Activated naive CD4-positive, alpha-beta T cell treated with anti-CD3 and anti-CD28 coated beads for 36 hours (primary cell): ENCODE measurements at regions not wholly inside any gene's neighbourhood (a gene's known extent, or its start where the extent isn't known, plus 50 kb on each side); places are given as distances from the start of the nearest gene placed in this dataset.

ENCODE experiments used
- CTCF ChIA-PET: fragments of 350-600 bp; sonication (Branson Sonifier 250); formaldehyde crosslinking; loops from one replicate; lab custom pipeline; 2021; ENCODE audit warnings: antibody characterized with exemption; lab: Charles Lee
- DNase-seq: peaks from one replicate; pipeline ENCODE4 v3.0.0-alpha.2; 2020
- H3K27ac Mint-ChIP-seq: one replicate; pipeline ENCODE4 v1.8.0; 2021; ENCODE audit warnings: mild to moderate bottlenecking, mixed read lengths
- H3K27me3 Mint-ChIP-seq: one replicate; pipeline ENCODE4 v1.8.0; 2021; ENCODE audit warnings: low read depth, mixed read lengths
- H3K36me3 Mint-ChIP-seq: one replicate; pipeline ENCODE4 v1.8.0; 2021; ENCODE audit warnings: low read depth, mixed read lengths
- H3K4me1 Mint-ChIP-seq: one replicate; pipeline ENCODE4 v1.8.0; 2021; ENCODE audit warnings: low read depth, mixed read lengths
- H3K4me3 Mint-ChIP-seq: one replicate; pipeline ENCODE4 v1.8.0; 2021; ENCODE audit warnings: mild to moderate bottlenecking, moderate library complexity, mixed read lengths
- H3K9me3 Mint-ChIP-seq: one replicate; pipeline ENCODE4 v1.8.0; 2021; ENCODE audit warnings: mixed read lengths
- intact Hi-C: fragments of 100-400 bp; cut with micrococcal nuclease; formaldehyde crosslinking; loops from one replicate; pipeline ENCODE4 v1.15.1; 2023

GRCh38 chr6:9638861-9639260, 776.0 kb downstream of the TFAP2A start:
- H3K4me3 Mint-ChIP-seq = no peak overlapping the region
- H3K27me3 Mint-ChIP-seq = no peaks in the 10 kb centered on the region
- no peaks in the 10 kb centered on the region for H3K36me3 Mint-ChIP-seq
- intact Hi-C loops = no loop called here
- CTCF ChIA-PET = no interaction called here
- no peaks in the 10 kb centered on the region for H3K9me3 Mint-ChIP-seq
- no peak for DNase-seq
- H3K27ac Mint-ChIP-seq = no peak overlapping the region
- H3K4me1 Mint-ChIP-seq = no peaks in the 10 kb centered on the region

GRCh38 chr6:9634776-9635175, 780.1 kb downstream of the TFAP2A start:
- Mint-ChIP-seq H3K4me3 (no peak overlapping the region), H3K27ac (no peak overlapping the region), H3K4me1 (no peaks in the 10 kb centered on the region), H3K9me3 (peaks cover 5% of the 10 kb centered on the region), H3K27me3 (no peaks in the 10 kb centered on the region), H3K36me3 (no peaks in the 10 kb centered on the region)
- no peak for DNase-seq
- CTCF ChIA-PET = no interaction called here
- intact Hi-C loops = no loop called here

- intact Hi-C loops = no loop called here
- DNase-seq = no peak
- Mint-ChIP-seq H3K4me3 (no peak overlapping the region), H3K9me3 (peaks cover 8% of the 10 kb centered on the region), H3K4me1 (no peaks in the 10 kb centered on the region), H3K27me3 (no peaks in the 10 kb centered on the region), H3K36me3 (no peaks in the 10 kb centered on the region), H3K27ac (no peak overlapping the region)
- CTCF ChIA-PET = no interaction called here
Observed at GRCh38 chr6:9632026-9632425, 782.8 kb downstream of the TFAP2A start.

GRCh38 chr6:9628819-9629218, 786.1 kb downstream of the TFAP2A start:
- H3K27me3 Mint-ChIP-seq = no peaks in the 10 kb centered on the region
- CTCF ChIA-PET = no interaction called here

GRCh38 chr6:9627916-9628315, 787.0 kb downstream of the TFAP2A start:
- Mint-ChIP-seq H3K27ac (no peak overlapping the region), H3K4me1 (no peaks in the 10 kb centered on the region), H3K36me3 (no peaks in the 10 kb centered on the region), H3K4me3 (no peak overlapping the region), H3K27me3 (no peaks in the 10 kb centered on the region), H3K9me3 (peaks cover 11% of the 10 kb centered on the region)
- DNase-seq = no peak
- intact Hi-C loops = no loop called here
- CTCF ChIA-PET = no interaction called here

More at GRCh38 chr6:9628819-9629218, 786.1 kb downstream of the TFAP2A start:
- H3K36me3 Mint-ChIP-seq = no peaks in the 10 kb centered on the region
- H3K9me3 Mint-ChIP-seq = peaks cover 10% of the 10 kb centered on the region
- H3K4me1 Mint-ChIP-seq = no peaks in the 10 kb centered on the region
- H3K27ac Mint-ChIP-seq = no peak overlapping the region
- H3K4me3 Mint-ChIP-seq = no peak overlapping the region
- intact Hi-C loops = no loop called here
- DNase-seq = no peak

GRCh38 chr6:9623985-9624384, 790.9 kb downstream of the TFAP2A start:
- no peak for DNase-seq
- Mint-ChIP-seq H3K27me3 (no peaks in the 10 kb centered on the region), H3K9me3 (peaks cover 6% of the 10 kb centered on the region), H3K4me3 (no peak overlapping the region), H3K4me1 (no peaks in the 10 kb centered on the region), H3K27ac (no peak overlapping the region), H3K36me3 (no peaks in the 10 kb centered on the region)
- intact Hi-C loops = no loop called here
- CTCF ChIA-PET = no interaction called here

GRCh38 chr6:9623228-9623832, 791.5 kb downstream of the TFAP2A start:
- DNase-seq = no peak
- H3K9me3 Mint-ChIP-seq = peaks cover 6% of the 10 kb centered on the region
- H3K4me1 Mint-ChIP-seq = no peaks in the 10 kb centered on the region
- H3K27me3 Mint-ChIP-seq = no peaks in the 10 kb centered on the region
- CTCF ChIA-PET = no interaction called here
- no peaks in the 10 kb centered on the region for H3K36me3 Mint-ChIP-seq
- no peak overlapping the region for H3K27ac Mint-ChIP-seq
- H3K4me3 Mint-ChIP-seq = no peak overlapping the region
- intact Hi-C loops = no loop called here

- H3K27ac Mint-ChIP-seq = no peak overlapping the region
- no peak overlapping the region for H3K4me3 Mint-ChIP-seq
- no peak for DNase-seq
- CTCF ChIA-PET = interaction anchor here (0.6 kb wide), 1 partner anchor 36 kb away, joined by 3 read pairs; no protein-coding TSS in a partner anchor
- intact Hi-C loops = no loop called here
- peaks cover 3% of the 10 kb centered on the region for H3K9me3 Mint-ChIP-seq
- H3K36me3 Mint-ChIP-seq = no peaks in the 10 kb centered on the region
- no peaks in the 10 kb centered on the region for H3K27me3 Mint-ChIP-seq
- H3K4me1 Mint-ChIP-seq = no peaks in the 10 kb centered on the region
Observed at GRCh38 chr6:9621276-9621675, 793.6 kb downstream of the TFAP2A start.

GRCh38 chr6:9620687-9621086, 794.2 kb downstream of the TFAP2A start:
- no peak overlapping the region for H3K27ac Mint-ChIP-seq
- intact Hi-C loops = no loop called here
- no peak overlapping the region for H3K4me3 Mint-ChIP-seq
- CTCF ChIA-PET = interaction anchor here (0.6 kb wide), 1 partner anchor 37 kb away, joined by 3 read pairs; no protein-coding TSS in a partner anchor
- H3K4me1 Mint-ChIP-seq = no peaks in the 10 kb centered on the region
- H3K36me3 Mint-ChIP-seq = no peaks in the 10 kb centered on the region
- peaks cover 3% of the 10 kb centered on the region for H3K9me3 Mint-ChIP-seq
- H3K27me3 Mint-ChIP-seq = no peaks in the 10 kb centered on the region
- no peak for DNase-seq

GRCh38 chr6:9620263-9620662, 794.6 kb downstream of the TFAP2A start:
- Mint-ChIP-seq H3K27ac (no peak overlapping the region), H3K9me3 (peaks cover 3% of the 10 kb centered on the region), H3K4me3 (no peak overlapping the region), H3K4me1 (no peaks in the 10 kb centered on the region), H3K36me3 (no peaks in the 10 kb centered on the region), H3K27me3 (no peaks in the 10 kb centered on the region)
- CTCF ChIA-PET = no interaction called here
- no peak for DNase-seq
- intact Hi-C loops = no loop called here

- intact Hi-C loops = loop anchor here (5.0 kb wide), 1 partner anchor 933 kb away; no protein-coding TSS in a partner anchor
- Mint-ChIP-seq H3K9me3 (peaks cover 4% of the 10 kb centered on the region), H3K27ac (no peak overlapping the region), H3K27me3 (no peaks in the 10 kb centered on the region), H3K36me3 (no peaks in the 10 kb centered on the region), H3K4me1 (no peaks in the 10 kb centered on the region), H3K4me3 (no peak overlapping the region)
- DNase-seq = no peak
- CTCF ChIA-PET = no interaction called here
Observed at GRCh38 chr6:9614778-9615177, 800.1 kb downstream of the TFAP2A start.

GRCh38 chr6:9612489-9612888, 802.4 kb downstream of the TFAP2A start:
- H3K9me3 Mint-ChIP-seq = peaks cover 4% of the 10 kb centered on the region
- no peaks in the 10 kb centered on the region for H3K4me1 Mint-ChIP-seq
- intact Hi-C loops = loop anchor here (5.0 kb wide), 1 partner anchor 935 kb away; no protein-coding TSS in a partner anchor
- H3K36me3 Mint-ChIP-seq = no peaks in the 10 kb centered on the region
- no peaks in the 10 kb centered on the region for H3K27me3 Mint-ChIP-seq
- H3K4me3 Mint-ChIP-seq = no peak overlapping the region
- no peak for DNase-seq
- H3K27ac Mint-ChIP-seq = no peak overlapping the region
- CTCF ChIA-PET = no interaction called here

- peaks cover 4% of the 10 kb centered on the region for H3K9me3 Mint-ChIP-seq
- H3K36me3 Mint-ChIP-seq = no peaks in the 10 kb centered on the region
- CTCF ChIA-PET = no interaction called here
- no peak overlapping the region for H3K4me3 Mint-ChIP-seq
- H3K4me1 Mint-ChIP-seq = no peaks in the 10 kb centered on the region
- no peak for DNase-seq
- no peaks in the 10 kb centered on the region for H3K27me3 Mint-ChIP-seq
- intact Hi-C loops = loop anchor here (5.0 kb wide), 1 partner anchor 936 kb away; no protein-coding TSS in a partner anchor
- H3K27ac Mint-ChIP-seq = no peak overlapping the region
Observed at GRCh38 chr6:9610620-9611415, 804.1 kb downstream of the TFAP2A start.
